Hepatocyte (in vitro differentiated cells): ENCODE measurements at regions not wholly inside any gene's neighbourhood (a gene's known extent, or its start where the extent isn't known, plus 50 kb on each side); places are given as distances from the start of the nearest gene placed in this dataset.

Experiments
- EZH2 ChIP-seq: fragments of 200-600 bp; sonication (generic); IDR thresholded peaks from 2 replicates; pipeline ENCODE4 v1.6.1; 2016; ENCODE audit warnings: antibody characterized with exemption, mild to moderate bottlenecking, borderline replicate concordance
- TF ChIP-seq, protein P1 (sequence below): fragments of 200-600 bp; sonication (generic); IDR thresholded peaks from 2 replicates; pipeline ENCODE4 v1.5.1; 2016; ENCODE audit warnings: antibody characterized with exemption, mild to moderate bottlenecking; ENCODE audit not compliant: poor library complexity

GRCh38 chr14:106625186-106625585 is 1098.8 kb downstream of the TMEM121 start:
- TF ChIP-seq, protein P1, sequence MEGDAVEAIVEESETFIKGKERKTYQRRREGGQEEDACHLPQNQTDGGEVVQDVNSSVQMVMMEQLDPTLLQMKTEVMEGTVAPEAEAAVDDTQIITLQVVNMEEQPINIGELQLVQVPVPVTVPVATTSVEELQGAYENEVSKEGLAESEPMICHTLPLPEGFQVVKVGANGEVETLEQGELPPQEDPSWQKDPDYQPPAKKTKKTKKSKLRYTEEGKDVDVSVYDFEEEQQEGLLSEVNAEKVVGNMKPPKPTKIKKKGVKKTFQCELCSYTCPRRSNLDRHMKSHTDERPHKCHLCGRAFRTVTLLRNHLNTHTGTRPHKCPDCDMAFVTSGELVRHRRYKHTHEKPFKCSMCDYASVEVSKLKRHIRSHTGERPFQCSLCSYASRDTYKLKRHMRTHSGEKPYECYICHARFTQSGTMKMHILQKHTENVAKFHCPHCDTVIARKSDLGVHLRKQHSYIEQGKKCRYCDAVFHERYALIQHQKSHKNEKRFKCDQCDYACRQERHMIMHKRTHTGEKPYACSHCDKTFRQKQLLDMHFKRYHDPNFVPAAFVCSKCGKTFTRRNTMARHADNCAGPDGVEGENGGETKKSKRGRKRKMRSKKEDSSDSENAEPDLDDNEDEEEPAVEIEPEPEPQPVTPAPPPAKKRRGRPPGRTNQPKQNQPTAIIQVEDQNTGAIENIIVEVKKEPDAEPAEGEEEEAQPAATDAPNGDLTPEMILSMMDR, result no peak
- TF ChIP-seq EZH2, result no peak
